HG03521 (cell line): ENCODE measurements at regions not wholly inside any gene's neighbourhood (a gene's known extent, or its start where the extent isn't known, plus 50 kb on each side); places are given as distances from the start of the nearest gene placed in this dataset.

ENCODE experiments used
- ATAC-seq: cut with Tn5 transposase; IDR thresholded peaks from one replicate; pipeline ENCODE4 v1.9.1; 2021; ENCODE audit warnings: mild to moderate bottlenecking, moderate library complexity; ENCODE audit not compliant: unreplicated experiment

- ATAC-seq = no peak
These were observed 341.2 kb upstream of the WWC1 start for GRCh38 chr5:167950126-167950721.

GRCh38 chr5:167951116-167951515 is 340.3 kb upstream of the WWC1 start:
- no peak for ATAC-seq

- ATAC-seq = no peak
These were observed 339.0 kb upstream of the WWC1 start for GRCh38 chr5:167952278-167952995.

- ATAC-seq = no peak
These were observed 338.2 kb upstream of the WWC1 start for GRCh38 chr5:167953151-167953798.

GRCh38 chr5:167961731-167962130 is 329.7 kb upstream of the WWC1 start:
- ATAC-seq = no peak

DNA sequence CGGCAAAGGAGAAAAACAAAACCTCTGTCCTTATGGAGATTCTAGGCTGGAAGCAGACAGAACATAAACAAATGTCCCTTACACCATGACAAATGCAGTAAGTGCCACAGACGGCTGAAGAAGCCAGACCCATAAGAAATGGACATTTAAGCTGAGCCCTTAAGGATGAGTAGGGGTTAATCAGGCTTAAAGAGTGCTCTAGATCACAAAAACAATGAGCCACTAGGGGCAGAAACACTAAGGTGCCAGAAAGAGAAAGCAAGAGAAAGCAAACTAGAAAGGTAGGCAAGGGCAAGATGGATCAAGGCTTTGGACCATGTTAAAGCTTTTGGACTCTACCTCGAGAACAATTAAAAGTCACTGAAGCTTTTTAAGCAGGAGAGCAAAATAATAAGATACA is 326.9 kb upstream of the WWC1 start:
- no peak for ATAC-seq

GRCh38 chr5:167965710-167966109 is 325.7 kb upstream of the WWC1 start:
- ATAC-seq = no peak

- ATAC-seq = no peak
These were observed 324.5 kb upstream of the WWC1 start for GRCh38 chr5:167966979-167967378.

- ATAC-seq = no peak
These were observed 323.8 kb upstream of the WWC1 start for GRCh38 chr5:167967494-167968177.

- no peak for ATAC-seq
These were observed 322.6 kb upstream of the WWC1 start for GRCh38 chr5:167968837-167969236.

GRCh38 chr5:167969998-167970397 is 321.4 kb upstream of the WWC1 start:
- ATAC-seq = peak; percentile 46

- ATAC-seq = no peak
These were observed 319.7 kb upstream of the WWC1 start for GRCh38 chr5:167971706-167972105.

DNA sequence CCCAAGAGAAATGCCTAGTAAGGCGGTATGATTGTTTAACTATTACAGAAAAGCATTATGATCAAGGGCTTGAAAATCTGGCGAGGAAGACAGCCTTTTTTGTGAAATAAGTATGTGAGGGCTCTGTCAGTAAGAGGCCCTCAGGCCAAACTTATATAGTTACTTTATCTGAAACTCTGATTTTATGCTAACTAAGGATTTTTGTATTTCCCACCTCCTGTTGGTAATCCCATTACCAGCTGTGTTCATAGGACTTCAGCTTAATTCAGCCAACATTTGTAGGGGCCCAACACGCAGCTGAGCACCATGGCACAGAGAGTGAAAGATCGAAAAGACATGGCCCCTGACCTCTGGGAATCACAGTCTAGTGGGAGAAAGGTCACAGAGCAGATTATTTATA is 318.3 kb upstream of the WWC1 start:
- no peak for ATAC-seq

GRCh38 chr5:167984951-167985350 is 306.5 kb upstream of the WWC1 start:
- no peak for ATAC-seq

GRCh38 chr5:167985373-167985772 is 306.1 kb upstream of the WWC1 start:
- ATAC-seq = no peak

DNA sequence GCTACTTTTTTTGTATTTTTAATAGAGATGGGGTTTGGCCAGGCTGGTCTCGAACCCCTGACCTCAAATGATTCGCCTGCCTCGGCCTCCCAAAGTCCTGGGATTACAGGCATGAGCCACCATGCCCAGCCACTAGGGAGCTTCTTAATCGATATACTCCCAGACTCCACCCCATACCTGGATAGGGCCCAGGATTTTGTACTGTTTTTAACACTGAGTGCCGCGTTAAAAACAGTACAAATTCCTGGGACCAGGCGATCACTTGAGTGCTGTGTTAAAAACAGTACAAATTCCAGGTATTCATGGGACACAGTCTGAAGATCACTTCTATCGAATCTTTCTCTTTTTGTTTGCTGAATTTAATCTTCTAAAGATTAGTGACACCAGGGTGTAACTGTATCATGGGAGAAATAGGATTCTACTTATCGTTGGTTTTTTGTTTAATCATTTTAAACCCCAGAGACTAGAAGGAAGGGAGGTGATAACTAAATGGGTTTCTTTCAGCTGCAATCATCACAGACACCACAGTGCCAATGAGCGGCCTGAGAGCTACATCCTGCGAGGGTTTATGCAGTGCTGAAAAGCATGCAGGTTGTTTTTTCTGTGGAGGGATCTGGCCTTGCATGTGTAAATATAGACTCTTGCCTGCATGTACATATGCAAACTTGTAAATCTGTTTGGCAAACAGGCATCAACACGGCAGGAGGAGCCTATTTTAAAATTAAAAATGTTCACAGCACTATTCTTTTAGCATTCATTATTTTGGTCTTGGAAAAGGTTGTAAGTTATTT is 303.8 kb upstream of the WWC1 start:
- ATAC-seq = no peak

DNA sequence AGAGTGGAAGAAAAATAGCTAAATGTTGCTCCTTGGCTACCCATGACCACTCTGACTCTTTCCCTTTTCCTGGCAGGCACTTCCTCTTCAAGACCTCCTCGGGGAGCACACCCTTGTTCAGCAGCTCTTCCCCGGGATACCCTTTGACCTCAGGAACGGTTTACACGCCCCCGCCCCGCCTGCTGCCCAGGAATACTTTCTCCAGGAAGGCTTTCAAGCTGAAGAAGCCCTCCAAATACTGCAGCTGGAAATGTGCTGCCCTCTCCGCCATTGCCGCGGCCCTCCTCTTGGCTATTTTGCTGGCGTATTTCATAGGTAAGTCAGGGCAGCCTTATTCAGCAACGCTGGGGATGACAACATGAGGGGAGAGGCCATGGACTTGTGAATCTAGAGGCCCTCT is 298.6 kb upstream of the WWC1 start:
- ATAC-seq = no peak

DNA sequence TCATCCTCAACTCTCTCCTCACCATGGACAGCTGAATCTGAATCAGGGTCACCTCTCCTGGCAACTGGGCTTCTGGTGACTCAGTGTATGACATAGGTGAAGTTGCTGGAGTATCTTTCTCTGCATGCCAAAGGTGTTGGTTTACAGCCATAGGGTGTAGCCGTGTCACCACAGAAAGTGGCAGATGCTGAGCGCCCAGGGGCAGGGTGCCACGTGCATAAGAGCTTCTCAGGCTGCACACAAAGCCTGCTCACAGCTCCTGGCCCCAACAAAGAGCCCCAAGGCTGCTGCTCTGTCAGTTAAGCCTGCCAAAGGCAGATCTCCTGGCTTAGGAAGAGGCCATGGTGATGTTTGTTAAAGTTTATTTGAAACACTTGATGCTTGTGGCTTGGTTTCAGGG is 297.7 kb upstream of the WWC1 start:
- no peak for ATAC-seq

- ATAC-seq = no peak
These were observed 295.5 kb upstream of the WWC1 start for GRCh38 chr5:167995844-167996425.

DNA sequence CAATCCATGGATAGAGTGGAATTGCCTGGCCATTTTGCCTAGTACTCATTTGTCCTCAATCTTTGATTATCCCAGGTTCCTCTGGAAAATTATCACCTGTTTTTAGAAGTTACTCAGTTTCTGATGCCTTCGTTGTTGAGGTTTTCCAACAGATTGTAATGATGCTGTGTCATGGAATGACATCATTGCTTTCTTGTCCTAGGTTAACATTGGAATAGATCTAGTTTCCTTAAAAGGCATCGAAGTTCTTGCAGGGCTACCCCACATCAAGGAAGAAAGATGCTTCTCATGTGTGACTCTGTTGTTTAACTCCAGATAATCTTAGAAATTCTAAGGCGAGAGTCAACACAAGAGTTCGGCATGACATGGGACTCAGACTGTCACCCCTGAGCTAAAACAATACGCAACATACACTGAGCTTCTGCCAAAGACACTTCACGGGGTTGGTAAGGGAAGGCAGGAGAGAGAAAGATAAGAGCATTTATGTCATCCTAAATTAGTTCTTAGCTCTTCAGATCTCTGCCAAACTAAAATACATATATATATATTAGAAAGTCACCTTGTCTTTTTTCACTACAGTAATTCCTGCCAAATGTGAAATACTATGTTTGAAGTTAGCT is 293.2 kb upstream of the WWC1 start:
- no peak for ATAC-seq
